HG02763 (cell line): ENCODE measurements at regions not wholly inside any gene's neighbourhood (a gene's known extent, or its start where the extent isn't known, plus 50 kb on each side); places are given as distances from the start of the nearest gene placed in this dataset.
"Not testable (repeated sequence)": the region's sequence is repeated elsewhere in the genome, so short reads cannot be mapped to it uniquely, and the experiment has no call there.

Source experiments
- ATAC-seq: cut with Tn5 transposase; IDR thresholded peaks from one replicate; pipeline ENCODE4 v1.9.1; 2021; ENCODE audit warnings: mild to moderate bottlenecking, moderate library complexity; ENCODE audit not compliant: unreplicated experiment

- ATAC-seq, result no peak
Observed at GRCh38 chr3:61442696-61443095, 118.7 kb upstream of the PTPRG start.

- no peak for ATAC-seq
Observed at GRCh38 chr3:61443886-61444285, 117.5 kb upstream of the PTPRG start.

GRCh38 chr3:61444782-61445181 lies 116.6 kb upstream of the PTPRG start:
- ATAC-seq, result no peak

GRCh38 chr3:61445924-61446323 lies 115.4 kb upstream of the PTPRG start:
- ATAC-seq, result no peak

DNA sequence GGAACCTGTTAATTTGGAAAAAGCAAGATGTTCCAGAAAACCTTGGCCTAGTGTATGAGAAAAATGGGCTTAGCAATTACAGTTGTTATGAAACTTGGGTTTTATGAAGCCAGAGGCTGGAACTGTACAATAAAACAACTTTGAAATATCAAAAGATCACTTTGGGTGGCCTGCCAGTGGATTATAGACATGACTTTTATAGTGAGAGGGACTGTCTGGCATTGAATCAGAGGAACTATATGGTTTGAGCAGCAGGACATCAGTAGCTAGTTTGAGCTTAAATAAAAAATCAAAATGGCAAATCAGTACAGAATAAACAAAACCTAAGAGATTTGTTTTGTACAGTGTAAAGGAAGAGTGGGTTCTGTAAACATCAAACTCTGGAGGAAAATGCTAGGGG lies 115.0 kb upstream of the PTPRG start:
- no peak for ATAC-seq

- no peak for ATAC-seq
Observed at GRCh38 chr3:61448378-61448777, 113.0 kb upstream of the PTPRG start.

GRCh38 chr3:61449327-61450040 lies 111.9 kb upstream of the PTPRG start:
- no peak for ATAC-seq

- ATAC-seq, result no peak
Observed at GRCh38 chr3:61450866-61451265, 110.5 kb upstream of the PTPRG start.

DNA sequence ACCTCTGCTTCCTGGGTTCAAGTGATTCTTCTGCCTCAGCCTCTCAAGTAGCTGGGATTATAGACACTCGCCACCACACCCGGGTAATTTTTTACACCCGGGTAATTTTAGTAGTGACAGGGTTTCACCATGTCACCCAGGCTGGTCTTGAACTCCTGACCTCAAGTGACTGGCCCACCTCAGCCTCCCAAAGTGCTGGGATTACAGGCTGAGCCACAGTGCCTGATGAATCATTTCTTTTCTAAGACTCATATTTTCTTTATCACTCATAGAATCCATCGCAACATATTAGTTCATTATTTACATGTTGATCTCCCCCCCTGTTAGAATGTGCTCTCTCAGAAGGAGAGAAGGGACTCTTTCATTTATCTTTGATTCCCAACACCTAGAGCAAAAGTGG lies 109.5 kb upstream of the PTPRG start:
- ATAC-seq, result no peak

- ATAC-seq, result no peak
Observed at GRCh38 chr3:61452535-61453090, 108.8 kb upstream of the PTPRG start.

DNA sequence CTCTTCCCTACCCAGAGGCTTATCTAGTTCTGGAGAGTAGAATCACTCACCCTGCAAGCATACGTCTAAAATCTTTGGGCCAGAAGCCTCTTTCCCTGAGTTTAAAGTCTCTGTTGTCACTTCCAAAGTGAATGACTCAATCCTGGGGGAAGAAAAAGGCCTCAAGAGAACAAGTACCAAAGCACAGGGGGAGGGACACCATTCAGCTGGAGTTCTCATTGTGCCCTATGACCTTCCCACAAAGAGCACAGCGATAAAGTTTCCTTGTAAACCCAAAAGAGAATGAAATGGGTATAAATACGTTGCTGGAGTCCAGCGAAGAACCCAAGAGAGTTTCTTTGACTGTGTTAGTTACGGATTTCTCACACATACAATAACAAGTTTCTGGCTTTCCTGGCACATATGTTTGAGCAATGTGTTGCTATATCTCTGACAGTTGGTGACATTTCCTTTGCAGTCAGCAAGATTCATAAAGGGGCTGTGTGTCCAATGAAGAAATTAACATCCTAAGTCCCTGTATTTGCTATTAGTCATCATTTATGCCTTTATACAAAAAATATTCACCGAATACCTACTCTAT lies 107.3 kb upstream of the PTPRG start:
- ATAC-seq, result no peak

GRCh38 chr3:61454801-61455200 lies 106.6 kb upstream of the PTPRG start:
- ATAC-seq, result no peak

DNA sequence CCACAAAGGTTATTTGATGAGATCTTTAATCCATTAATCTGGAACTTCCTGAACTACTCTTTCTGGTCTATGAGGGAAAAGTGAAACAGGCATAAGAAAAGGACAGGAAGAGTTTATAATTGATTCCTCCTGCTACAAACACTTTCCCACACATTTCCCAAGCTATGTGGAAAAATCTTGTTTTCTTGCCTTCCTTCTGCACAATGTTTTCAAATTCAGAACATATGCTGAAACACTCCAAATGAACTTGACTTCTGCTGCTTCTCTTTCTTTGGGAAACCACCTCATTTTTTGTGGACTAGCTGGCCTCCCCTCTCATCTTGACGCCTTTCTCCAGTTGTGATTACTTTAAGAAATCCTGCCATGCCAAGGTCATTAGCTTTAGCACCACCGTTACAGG lies 100.7 kb upstream of the PTPRG start:
- no peak for ATAC-seq

GRCh38 chr3:61463191-61463590 lies 98.2 kb upstream of the PTPRG start:
- ATAC-seq, result no peak

GRCh38 chr3:61464518-61465140 lies 96.7 kb upstream of the PTPRG start:
- ATAC-seq, result no peak

GRCh38 chr3:61466357-61466756 lies 95.0 kb upstream of the PTPRG start:
- no peak for ATAC-seq

DNA sequence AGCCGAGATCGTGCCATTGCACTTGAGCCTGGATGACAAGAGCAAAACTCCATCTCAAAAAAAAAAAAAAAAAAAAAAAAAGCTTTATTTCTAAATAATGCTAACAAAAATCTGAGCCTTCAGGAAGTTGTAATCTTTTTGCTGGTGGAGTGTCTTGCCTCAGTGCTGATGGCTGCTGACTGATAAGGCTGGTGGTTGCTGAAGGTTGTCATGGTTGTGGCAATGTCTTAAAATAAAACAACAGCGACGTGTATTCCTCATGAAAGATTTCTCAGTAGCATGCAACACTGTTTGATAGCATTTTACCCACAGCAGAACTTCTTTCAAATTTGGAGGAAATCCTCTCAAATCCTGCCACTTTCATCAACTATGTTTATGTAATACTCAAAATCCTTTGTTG lies 77.4 kb upstream of the PTPRG start:
- ATAC-seq, result no peak

DNA sequence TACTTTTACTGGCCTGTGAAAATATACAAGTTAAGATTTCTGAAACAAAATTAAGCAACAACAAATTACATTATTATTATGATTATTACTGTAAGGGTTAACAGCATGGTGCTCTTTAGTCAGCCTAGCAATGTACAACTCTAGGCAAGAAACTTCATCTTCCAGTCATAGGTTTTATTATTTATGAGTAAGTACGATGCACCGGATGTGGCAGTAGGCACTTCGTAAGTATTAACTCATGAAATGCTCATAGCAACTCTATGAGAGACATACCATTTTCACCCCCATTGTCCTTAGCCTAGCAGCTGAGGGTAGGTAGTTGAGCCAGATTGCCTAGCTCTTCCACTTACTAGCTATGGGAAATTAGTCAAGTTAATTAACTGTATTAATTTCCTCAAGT lies 68.0 kb upstream of the PTPRG start:
- no peak for ATAC-seq

DNA sequence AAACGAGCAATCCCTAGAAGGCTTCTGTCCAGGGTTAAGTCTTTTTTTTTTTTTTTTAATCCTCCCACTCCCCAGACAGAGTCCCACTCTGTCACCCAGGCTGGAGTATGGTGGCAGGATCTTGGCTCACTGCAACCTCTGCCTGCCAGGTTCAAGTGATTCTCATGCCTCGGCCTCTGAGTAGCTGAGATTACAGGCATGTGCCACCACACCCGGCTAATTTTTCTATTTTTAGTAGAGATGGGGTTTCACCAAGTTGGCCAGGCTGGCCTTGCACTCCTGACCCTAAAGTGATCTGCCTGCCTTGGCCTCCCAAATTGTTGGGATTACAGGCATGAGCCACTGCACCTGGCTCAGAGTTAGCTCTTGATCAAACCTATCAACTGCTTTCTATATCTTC lies 67.1 kb upstream of the PTPRG start:
- not testable (repeated sequence) for ATAC-seq

GRCh38 chr3:61497463-61497862 lies 63.9 kb upstream of the PTPRG start:
- ATAC-seq, result no peak

GRCh38 chr3:61505197-61505596 lies 56.2 kb upstream of the PTPRG start:
- no peak for ATAC-seq

GRCh38 chr3:61507946-61508345 lies 53.4 kb upstream of the PTPRG start:
- no peak for ATAC-seq
